Mesendoderm (in vitro differentiated cells): ENCODE measurements at regions not wholly inside any gene's neighbourhood (a gene's known extent, or its start where the extent isn't known, plus 50 kb on each side); places are given as distances from the start of the nearest gene placed in this dataset.

Experiments
- DNase-seq: peaks from one replicate; pipeline ENCODE4 v3.0.0; 2013
- H2AK5ac ChIP-seq: 2 replicates; pipeline ENCODE4 v1.6.1; 2013; ENCODE audit warnings: low read length, inconsistent platforms
- H2BK120ac ChIP-seq: 2 replicates; pipeline ENCODE4 v1.6.1; 2013; ENCODE audit warnings: low read depth, mild to moderate bottlenecking, low read length, moderate library complexity, mixed read lengths
- H2BK15ac ChIP-seq: replicated peaks from 2 replicates; pipeline ENCODE4 v1.6.1; 2013; ENCODE audit warnings: low read depth, mild to moderate bottlenecking, moderate library complexity
- H2BK5ac ChIP-seq: 2 replicates; pipeline ENCODE4 v1.6.1; 2013; ENCODE audit warnings: low read length, inconsistent platforms
- H3K18ac ChIP-seq: 2 replicates; pipeline ENCODE4 v1.6.1; 2013; ENCODE audit warnings: mild to moderate bottlenecking, low read length, mixed read lengths
- H3K23ac ChIP-seq: one replicate; pipeline ENCODE4 v1.6.1; 2013; ENCODE audit warnings: low read length
- H3K27ac ChIP-seq: 2 replicates; pipeline ENCODE4 v1.5.1; 2013; ENCODE audit warnings: low read depth, mild to moderate bottlenecking, inconsistent platforms, low read length, moderate library complexity
- H3K27me3 ChIP-seq: 2 replicates; pipeline ENCODE4 v1.6.1; 2013; ENCODE audit warnings: low read length, control low read depth, mild to moderate bottlenecking, inconsistent platforms; ENCODE audit not compliant: insufficient read depth, poor library complexity
- H3K36me3 ChIP-seq: 2 replicates; pipeline ENCODE4 v1.6.1; 2013; ENCODE audit warnings: low read length, inconsistent platforms; ENCODE audit not compliant: control insufficient read depth, insufficient read depth
- H3K4ac ChIP-seq: one replicate; pipeline ENCODE4 v1.6.1; 2013; ENCODE audit warnings: low read depth, mild to moderate bottlenecking, low read length, moderate library complexity
- H3K4me1 ChIP-seq: 2 replicates; pipeline ENCODE4 v1.6.1; 2013; ENCODE audit warnings: low read depth, low read length, inconsistent platforms; ENCODE audit not compliant: control insufficient read depth
- H3K4me2 ChIP-seq: 2 replicates; pipeline ENCODE4 v1.6.1; 2013; ENCODE audit warnings: low read length
- H3K4me3 ChIP-seq: 2 replicates; pipeline ENCODE4 v1.5.1; 2013; ENCODE audit warnings: mild to moderate bottlenecking, low read length
- H3K56ac ChIP-seq: one replicate; pipeline ENCODE4 v1.6.1; 2013; ENCODE audit warnings: low read length
- H3K79me1 ChIP-seq: 2 replicates; pipeline ENCODE4 v1.6.1; 2013; ENCODE audit warnings: low read length, inconsistent platforms
- H3K79me2 ChIP-seq: 2 replicates; pipeline ENCODE4 v1.6.1; 2013; ENCODE audit warnings: mild to moderate bottlenecking, low read length; ENCODE audit not compliant: control insufficient read depth, insufficient read depth
- H3K9ac ChIP-seq: 2 replicates; pipeline ENCODE4 v1.6.1; 2013; ENCODE audit warnings: low read length, inconsistent platforms
- H4K5ac ChIP-seq: one replicate; pipeline ENCODE4 v1.6.1; 2013; ENCODE audit warnings: low read length
- H4K8ac ChIP-seq: one replicate; pipeline ENCODE4 v1.6.1; 2013; ENCODE audit warnings: low read depth, mild to moderate bottlenecking, control low read depth, low read length, moderate library complexity
- WGBS: extraction: QIAGEN DNeasy Blood & Tissue Kit; methylation state at CpG from one replicate; pipeline ENCODE4 v1.1.7; 2013; ENCODE audit warnings: low lambda C conversion rate, missing lambda C conversion rate; ENCODE audit not compliant: insufficient coverage; ENCODE audit errors: extremely low coverage; 5-methylcytosine and 5-hydroxymethylcytosine counted together

DNA sequence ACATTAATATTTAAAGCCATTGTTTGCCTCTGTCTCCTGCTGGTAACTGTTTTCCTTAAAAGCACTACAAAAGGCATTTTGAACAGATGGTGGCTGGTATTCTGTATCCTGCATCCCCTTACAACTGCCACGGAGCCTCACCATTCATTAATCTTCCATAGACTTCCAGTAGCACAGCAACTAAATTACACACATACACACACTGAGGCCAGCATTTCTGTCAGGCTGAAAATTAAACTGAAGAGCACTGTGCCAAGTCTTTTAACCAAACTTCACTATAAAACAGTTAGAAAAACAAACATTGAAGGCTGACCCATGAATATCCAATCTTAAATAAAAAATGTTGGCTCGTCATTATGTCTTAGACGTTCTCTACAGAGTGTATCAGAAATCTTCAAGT lies 697.8 kb downstream of the DACH1 start:
- Histone ChIP-seq H3K56ac (no peak overlapping the region), H2AK5ac (no peak overlapping the region), H3K79me2 (no peaks in the 10 kb centered on the region), H3K27me3 (no peaks in the 10 kb centered on the region), H3K4me1 (no peaks in the 10 kb centered on the region), H4K8ac (no peak overlapping the region), H3K36me3 (no peaks in the 10 kb centered on the region), H4K5ac (no peak overlapping the region), H3K18ac (no peak overlapping the region), H3K4ac (no peak overlapping the region), H3K27ac (no peak overlapping the region), H3K4me3 (no peak overlapping the region), H2BK5ac (no peak overlapping the region), H3K9ac (no peak overlapping the region), H3K4me2 (no peak overlapping the region), H2BK15ac (no peak overlapping the region), H3K23ac (no peak overlapping the region), H3K79me1 (no peaks in the 10 kb centered on the region), H2BK120ac (no peak overlapping the region)
- WGBS = no CpG with 5 or more reads among the region's 3 CpGs
- DNase-seq = no peak

DNA sequence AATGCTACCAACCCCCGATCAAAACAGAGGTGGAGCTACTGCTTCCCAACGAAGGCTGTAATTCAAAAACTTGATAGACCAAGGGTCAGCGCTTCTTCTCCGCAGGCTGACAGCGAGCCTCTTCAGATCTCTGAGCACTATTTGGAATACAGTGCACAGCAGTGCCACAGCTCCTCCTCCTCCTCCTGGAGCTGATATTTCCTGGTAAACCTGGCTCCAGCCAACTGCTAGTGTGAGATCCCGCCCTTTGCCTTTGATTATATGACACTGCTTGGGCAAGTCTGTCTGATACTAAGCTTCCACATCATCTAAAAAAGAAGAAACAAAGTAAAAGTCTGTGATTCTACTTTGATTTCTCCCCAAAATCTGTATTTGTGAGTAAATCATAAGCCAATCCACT lies 710.5 kb downstream of the DACH1 start:
- H2BK120ac ChIP-seq = no peak overlapping the region
- no peak overlapping the region for H3K4me2 ChIP-seq
- no peak overlapping the region for H4K5ac ChIP-seq
- no peak overlapping the region for H3K4ac ChIP-seq
- no peaks in the 10 kb centered on the region for H3K36me3 ChIP-seq
- H3K9ac ChIP-seq = no peak overlapping the region
- H3K4me3 ChIP-seq = no peak overlapping the region
- no peaks in the 10 kb centered on the region for H3K79me1 ChIP-seq
- peak; percentile 2 for DNase-seq
- WGBS = no CpG with 5 or more reads among the region's 6 CpGs
- no peak overlapping the region for H2AK5ac ChIP-seq
- no peak overlapping the region for H2BK15ac ChIP-seq
- no peak overlapping the region for H4K8ac ChIP-seq
- no peak overlapping the region for H3K27ac ChIP-seq
- no peak overlapping the region for H3K18ac ChIP-seq
- H2BK5ac ChIP-seq = no peak overlapping the region
- H3K27me3 ChIP-seq = no peaks in the 10 kb centered on the region
- H3K79me2 ChIP-seq = no peaks in the 10 kb centered on the region
- no peak overlapping the region for H3K56ac ChIP-seq
- H3K23ac ChIP-seq = no peak overlapping the region
- peaks cover 3% of the 10 kb centered on the region for H3K4me1 ChIP-seq

DNA sequence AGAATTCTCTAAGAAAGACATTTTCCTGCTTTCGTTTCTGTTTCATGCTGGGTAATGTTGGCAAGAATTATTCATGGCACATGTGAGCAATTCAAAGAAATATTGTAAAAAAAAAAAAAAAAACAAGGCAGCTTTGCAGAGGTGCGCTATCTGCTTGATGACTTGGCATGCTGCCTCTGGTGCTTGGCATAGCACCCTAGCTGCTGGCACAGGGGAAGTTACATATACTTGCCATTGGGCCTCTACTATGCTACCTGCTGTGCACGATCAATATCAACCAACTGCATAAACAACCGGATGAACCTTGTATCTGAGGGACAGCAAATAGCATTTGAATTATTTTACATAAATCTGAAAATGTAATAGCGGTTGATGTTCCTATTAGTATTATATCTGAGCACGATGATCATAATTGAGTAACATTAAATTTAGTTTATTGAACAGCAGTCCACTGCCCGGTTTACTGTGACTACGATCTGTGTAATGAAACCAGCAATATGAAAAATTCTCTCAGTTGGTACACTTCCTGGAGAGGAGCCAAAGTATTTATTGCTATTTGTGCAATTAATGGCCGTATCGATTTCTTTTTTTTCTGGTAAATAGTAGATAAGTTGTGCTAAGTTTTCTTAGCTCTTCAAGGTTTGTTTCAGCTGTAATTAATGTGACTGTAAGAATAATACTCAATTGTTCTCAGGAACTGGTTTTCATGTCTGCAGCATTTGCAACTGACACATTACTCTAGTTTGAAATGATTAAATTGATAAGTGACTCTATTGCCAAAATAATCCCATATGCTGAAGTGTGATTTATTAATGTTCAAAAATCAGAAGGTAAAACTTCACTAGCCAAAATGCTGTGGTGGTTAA lies 717.3 kb downstream of the DACH1 start:
- Histone ChIP-seq H3K4ac (no peak overlapping the region), H3K27me3 (no peaks in the 10 kb centered on the region), H4K5ac (no peak overlapping the region), H3K27ac (no peak overlapping the region), H3K4me2 (no peak overlapping the region), H3K79me1 (no peaks in the 10 kb centered on the region), H3K79me2 (no peaks in the 10 kb centered on the region), H3K9ac (no peak overlapping the region), H3K4me3 (no peak overlapping the region), H3K4me1 (no peaks in the 10 kb centered on the region), H3K56ac (no peak overlapping the region), H4K8ac (no peak overlapping the region), H3K23ac (no peak overlapping the region), H2AK5ac (no peak overlapping the region), H2BK5ac (no peak overlapping the region), H2BK120ac (no peak overlapping the region), H2BK15ac (no peak overlapping the region), H3K36me3 (no peaks in the 10 kb centered on the region), H3K18ac (no peak overlapping the region)
- no peak for DNase-seq
- WGBS = no CpG with 5 or more reads among the region's 10 CpGs

DNA sequence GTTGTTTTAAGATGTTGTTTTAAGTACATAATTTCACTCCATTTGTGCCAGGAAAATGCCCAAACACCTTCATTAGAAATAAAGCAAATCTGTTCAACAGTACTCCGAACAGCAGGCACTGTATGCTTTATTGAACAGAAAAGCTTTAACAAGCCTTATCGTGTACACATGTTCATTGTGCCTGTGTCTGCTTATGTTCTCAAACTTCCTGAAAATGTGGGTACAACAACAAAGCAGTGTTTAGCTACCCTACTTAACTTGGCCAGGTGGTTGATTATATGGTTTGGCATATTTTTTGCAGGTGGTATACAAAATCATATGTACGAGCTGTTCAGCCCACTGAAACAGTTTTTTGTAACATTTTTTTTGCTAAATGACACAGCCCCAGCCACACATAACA lies 718.0 kb downstream of the DACH1 start:
- Histone ChIP-seq H3K4me2 (no peak overlapping the region), H3K56ac (no peak overlapping the region), H3K4me3 (no peak overlapping the region), H3K27ac (no peak overlapping the region), H2BK15ac (no peak overlapping the region), H4K5ac (no peak overlapping the region), H2BK120ac (no peak overlapping the region), H2BK5ac (no peak overlapping the region), H3K79me2 (no peaks in the 10 kb centered on the region), H3K4me1 (no peaks in the 10 kb centered on the region), H3K18ac (no peak overlapping the region), H2AK5ac (no peak overlapping the region), H3K9ac (no peak overlapping the region), H3K36me3 (no peaks in the 10 kb centered on the region), H3K27me3 (no peaks in the 10 kb centered on the region), H4K8ac (no peak overlapping the region), H3K79me1 (no peaks in the 10 kb centered on the region), H3K23ac (no peak overlapping the region), H3K4ac (no peak overlapping the region)
- no CpG with 5 or more reads among the region's 3 CpGs for WGBS
- no peak for DNase-seq

DNA sequence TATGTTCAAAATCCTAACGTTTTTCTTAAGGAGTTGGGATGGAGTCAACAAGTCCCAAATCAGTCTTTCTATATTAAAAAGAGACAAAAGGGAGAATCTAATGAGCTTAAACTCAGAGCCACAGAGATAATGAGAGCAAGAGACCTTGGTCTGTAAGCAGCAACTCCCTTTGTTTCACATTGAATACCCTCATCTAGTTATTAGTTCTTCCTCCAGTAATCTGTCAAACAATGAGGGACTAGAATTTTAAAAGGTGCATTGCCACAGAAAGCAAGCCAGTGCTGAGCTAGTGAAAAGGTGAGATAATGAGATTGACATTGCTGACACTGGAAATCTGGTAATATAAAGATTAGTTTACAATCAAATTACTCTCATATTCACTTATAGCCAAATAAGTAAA lies 718.6 kb downstream of the DACH1 start:
- Histone ChIP-seq H3K27ac (no peak overlapping the region), H3K79me1 (no peaks in the 10 kb centered on the region), H2BK120ac (no peak overlapping the region), H2BK15ac (no peak overlapping the region), H4K5ac (no peak overlapping the region), H3K27me3 (no peaks in the 10 kb centered on the region), H3K36me3 (no peaks in the 10 kb centered on the region), H3K79me2 (no peaks in the 10 kb centered on the region), H2AK5ac (no peak overlapping the region), H3K23ac (no peak overlapping the region), H3K4me2 (no peak overlapping the region), H3K18ac (no peak overlapping the region), H4K8ac (no peak overlapping the region), H3K4me3 (no peak overlapping the region), H3K4me1 (no peaks in the 10 kb centered on the region), H3K56ac (no peak overlapping the region), H2BK5ac (no peak overlapping the region), H3K9ac (no peak overlapping the region), H3K4ac (no peak overlapping the region)
- WGBS = no CpG with 5 or more reads among the region's 1 CpG
- DNase-seq = no peak

DNA sequence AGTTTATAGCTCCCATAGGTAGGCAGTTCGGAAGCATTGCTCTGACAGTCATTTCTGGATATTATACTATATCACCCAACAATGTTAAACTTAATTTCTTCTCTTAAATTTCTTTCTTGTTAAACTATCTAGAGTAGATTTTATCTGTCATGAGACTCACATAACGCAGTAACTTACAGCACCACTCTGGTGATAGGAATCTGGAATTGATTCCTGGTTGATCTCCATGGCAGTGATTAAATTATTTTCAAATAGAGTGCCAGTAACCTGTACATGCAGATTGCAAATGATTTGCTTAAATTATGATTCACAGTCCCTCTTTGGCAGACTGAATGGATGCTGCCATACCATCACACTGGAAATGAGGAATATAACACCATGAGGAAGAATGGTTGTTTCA lies 722.1 kb downstream of the DACH1 start:
- Histone ChIP-seq H2BK15ac (no peak overlapping the region), H3K9ac (no peak overlapping the region), H3K4me1 (no peaks in the 10 kb centered on the region), H3K18ac (no peak overlapping the region), H2BK5ac (no peak overlapping the region), H3K27ac (no peak overlapping the region), H4K8ac (no peak overlapping the region), H3K79me1 (no peaks in the 10 kb centered on the region), H3K4me2 (no peak overlapping the region), H3K36me3 (no peaks in the 10 kb centered on the region), H3K79me2 (no peaks in the 10 kb centered on the region), H3K56ac (no peak overlapping the region), H2AK5ac (no peak overlapping the region), H3K4ac (no peak overlapping the region), H4K5ac (no peak overlapping the region), H3K23ac (no peak overlapping the region), H3K4me3 (no peak overlapping the region), H3K27me3 (no peaks in the 10 kb centered on the region), H2BK120ac (no peak overlapping the region)
- no CpG with 5 or more reads among the region's 2 CpGs for WGBS
- no peak for DNase-seq
